Type B pancreatic cell (in vitro differentiated cells): ENCODE measurements at regions not wholly inside any gene's neighbourhood (a gene's known extent, or its start where the extent isn't known, plus 50 kb on each side); places are given as distances from the start of the nearest gene placed in this dataset.

Experiments
- DNase-seq: peaks from one replicate; pipeline ENCODE4 v3.0.0; 2021; ENCODE audit warnings: mixed read lengths; ENCODE audit not compliant: unreplicated experiment; ENCODE audit errors: extremely low spot score
- H3K27ac Mint-ChIP-seq: 2 replicates; pipeline ENCODE4 v1.8.0; 2021; ENCODE audit warnings: mild to moderate bottlenecking, mixed read lengths
- H3K27me3 Mint-ChIP-seq: 2 replicates; pipeline ENCODE4 v1.8.0; 2021; ENCODE audit warnings: mixed read lengths
- H3K36me3 Mint-ChIP-seq: 2 replicates; pipeline ENCODE4 v1.8.0; 2021; ENCODE audit warnings: mixed read lengths
- H3K4me1 Mint-ChIP-seq: one replicate; pipeline ENCODE4 v1.8.0; 2021; ENCODE audit warnings: mixed read lengths; ENCODE audit not compliant: unreplicated experiment
- H3K4me3 Mint-ChIP-seq: 2 replicates; pipeline ENCODE4 v1.8.0; 2021; ENCODE audit warnings: mild to moderate bottlenecking, mixed read lengths
- H3K9me3 Mint-ChIP-seq: 2 replicates; pipeline ENCODE4 v1.8.0; 2021; ENCODE audit warnings: mixed read lengths
- CTCF ChIP-seq: fragments of 200-600 bp; sonication (generic); conservative IDR thresholded peaks from 2 replicates; pipeline ENCODE4 v1.5.0; 2021; ENCODE audit warnings: antibody characterized with exemption, mild to moderate bottlenecking

GRCh38 chr1:29461115-29461739 lies 224.9 kb downstream of the PTPRU start:
- Mint-ChIP-seq H3K27me3 (peaks cover 3% of the 10 kb centered on the region), H3K4me1 (peaks cover 5% of the 10 kb centered on the region), H3K27ac (no peak overlapping the region), H3K4me3 (no peak overlapping the region), H3K9me3 (no peaks in the 10 kb centered on the region), H3K36me3 (no peaks in the 10 kb centered on the region)
- no peak for TF ChIP-seq CTCF
- no peak for DNase-seq

GRCh38 chr1:29460694-29461093 lies 224.4 kb downstream of the PTPRU start:
- no peak overlapping the region for H3K4me3 Mint-ChIP-seq
- no peak for TF ChIP-seq CTCF
- no peak for DNase-seq
- H3K27me3 Mint-ChIP-seq = peaks cover 3% of the 10 kb centered on the region
- peaks cover 5% of the 10 kb centered on the region for H3K4me1 Mint-ChIP-seq
- no peaks in the 10 kb centered on the region for H3K9me3 Mint-ChIP-seq
- H3K27ac Mint-ChIP-seq = no peak overlapping the region
- no peaks in the 10 kb centered on the region for H3K36me3 Mint-ChIP-seq

- Mint-ChIP-seq H3K9me3 (no peaks in the 10 kb centered on the region), H3K4me1 (peaks cover 5% of the 10 kb centered on the region), H3K27me3 (peaks cover 3% of the 10 kb centered on the region), H3K36me3 (no peaks in the 10 kb centered on the region), H3K27ac (no peak overlapping the region), H3K4me3 (no peak overlapping the region)
- no peak for TF ChIP-seq CTCF
- no peak for DNase-seq
These were observed 223.8 kb downstream of the PTPRU start for GRCh38 chr1:29460041-29460610.

GRCh38 chr1:29459620-29459945 lies 223.3 kb downstream of the PTPRU start:
- DNase-seq = no peak
- Mint-ChIP-seq H3K27ac (no peak overlapping the region), H3K27me3 (peaks cover 3% of the 10 kb centered on the region)

GRCh38 chr1:29458737-29459619 lies 222.7 kb downstream of the PTPRU start:
- Mint-ChIP-seq H3K4me1 (peaks cover 5% of the 10 kb centered on the region), H3K27ac (no peak overlapping the region), H3K27me3 (peaks cover 3% of the 10 kb centered on the region), H3K4me3 (no peak overlapping the region), H3K36me3 (no peaks in the 10 kb centered on the region), H3K9me3 (no peaks in the 10 kb centered on the region)
- TF ChIP-seq CTCF = no peak
- DNase-seq = no peak

More at GRCh38 chr1:29459620-29459945, 223.3 kb downstream of the PTPRU start:
- H3K4me3 Mint-ChIP-seq = no peak overlapping the region
- no peak for TF ChIP-seq CTCF
- H3K4me1 Mint-ChIP-seq = peaks cover 5% of the 10 kb centered on the region
- no peaks in the 10 kb centered on the region for H3K36me3 Mint-ChIP-seq
- no peaks in the 10 kb centered on the region for H3K9me3 Mint-ChIP-seq
